HCT116 (cell line): ENCODE measurements at regions not wholly inside any gene's neighbourhood (a gene's known extent, or its start where the extent isn't known, plus 50 kb on each side); places are given as distances from the start of the nearest gene placed in this dataset.

Experiments
- ATAC-seq: fragments of 200-7000 bp; cut with Tn5 transposase; 2 replicates; pipeline ENCODE4 v1.9.1; 2020; ENCODE audit warnings: mild to moderate bottlenecking, moderate library complexity
- BruUV-seq: library from RNA; stranded (reverse); fragments of 400-500 nt; replicated peaks from 2 replicates; lab custom pipeline; 2021; lab: Mats Ljungman, UMichigan
- CTCF ChIA-PET: fragments of 300-600 bp; sonication (Branson Sonifier 250); formaldehyde crosslinking; loops from one replicate; lab custom pipeline; 2021; ENCODE audit warnings: antibody characterized with exemption; lab: Charles Lee
- POLR2A ChIA-PET: fragments of 300-600, 350-600 bp; sonication (Branson Sonifier 250); formaldehyde crosslinking; loops from one replicate; lab custom pipeline; 2021; ENCODE audit warnings: antibody characterized with exemption; lab: Charles Lee
- RAD21 ChIA-PET, 2 experiments: fragments of 300-600 bp; sonication (Branson Sonifier 250); formaldehyde crosslinking; loops; one replicate each; lab custom pipeline; 2023; ENCODE audit warnings: low total read pairs in 2 of 2; ENCODE audit not compliant: uncharacterized antibody in 2 of 2, unreplicated experiment in 2 of 2, low non-redundant PET in 1 of 2; lab: Charles Lee
- DNase-seq: peaks from one replicate; pipeline ENCODE4 v3.0.0-alpha.2; 2010; ENCODE audit warnings: low read depth, low spot score
- H2AFZ ChIP-seq: fragments of 200-600 bp; shearing (Covaris generic), sonication (generic); 2 replicates; pipeline ENCODE4 v1.6.1; 2017; ENCODE audit warnings: low read depth, mixed run types, mixed read lengths, antibody characterized with exemption, low read length; ENCODE audit not compliant: poor library complexity, severe bottlenecking
- H3K27ac ChIP-seq: 2 replicates; pipeline ENCODE4 v1.5.1; 2012; ENCODE audit warnings: low read depth, low read length
- H3K27me3 ChIP-seq: fragments of 200-600 bp; sonication (generic); 2 replicates; pipeline ENCODE4 v1.6.1; 2016; ENCODE audit warnings: mixed run types, low read length, mixed read lengths; ENCODE audit not compliant: insufficient read depth
- H3K36me3 ChIP-seq, 2 experiments: fragments of 200-500 bp in 1 of 2; fragments of 200-600 bp in 1 of 2; sonication (Bioruptor generic) in 1 of 2; sonication (generic) in 1 of 2; 2 replicates each; pipeline versions ENCODE4 v1.5.1 to v1.6.1; 2014 to 2016; ENCODE audit warnings: low read length in 2 of 2, inconsistent platforms in 1 of 2, mixed read lengths in 1 of 2, mixed run types in 1 of 2; ENCODE audit not compliant: insufficient read depth in 2 of 2, control insufficient read depth in 1 of 2
- H3K4me1 ChIP-seq, 2 experiments: fragments of 200-600 bp in 1 of 2; sonication (generic) in 1 of 2; 2 replicates each; pipeline versions ENCODE4 v1.5.1 to v1.6.1; 2012 to 2017; ENCODE audit warnings: low read length in 2 of 2, inconsistent platforms in 1 of 2, mild to moderate bottlenecking in 1 of 2, mixed read lengths in 1 of 2, mixed run types in 1 of 2, moderate library complexity in 1 of 2; ENCODE audit not compliant: insufficient read depth in 2 of 2, control insufficient read depth in 1 of 2
- H3K4me2 ChIP-seq: fragments of 200-600 bp; sonication (generic); 2 replicates; pipeline ENCODE4 v1.6.1; 2017; ENCODE audit warnings: mixed run types, low read length, mixed read lengths
- H3K4me3 ChIP-seq, 2 experiments: fragments of 200-600 bp in 1 of 2; sonication (generic) in 1 of 2; replicated peaks in 1 of 2; 2 replicates each; pipeline ENCODE4 v1.5.1; 2011 to 2016; ENCODE audit warnings: low read length in 2 of 2, control low read depth in 1 of 2, low read depth in 1 of 2, mild to moderate bottlenecking in 1 of 2, mixed read lengths in 1 of 2, mixed run types in 1 of 2
- H3K79me2 ChIP-seq: fragments of 200-600 bp; sonication (generic); 2 replicates; pipeline ENCODE4 v1.6.1; 2017; ENCODE audit warnings: mild to moderate bottlenecking, mixed run types, low read length, moderate library complexity, mixed read lengths; ENCODE audit not compliant: insufficient read depth
- H3K9ac ChIP-seq: fragments of 200-600 bp; sonication (generic); 2 replicates; pipeline ENCODE4 v1.6.1; 2016; ENCODE audit warnings: low read length, mixed read lengths
- H3K9me2 ChIP-seq: fragments of 200-600 bp; sonication (generic), shearing (Covaris generic); 2 replicates; pipeline ENCODE4 v1.6.1; 2017; ENCODE audit warnings: mixed run types, mild to moderate bottlenecking, moderate library complexity; ENCODE audit not compliant: insufficient read depth
- H3K9me3 ChIP-seq, 2 experiments: fragments of 200-500 bp in 1 of 2; fragments of 200-600 bp in 1 of 2; sonication (Bioruptor generic) in 1 of 2; sonication (generic) in 1 of 2; 2 replicates each; pipeline ENCODE4 v1.6.1; 2014 to 2017; ENCODE audit warnings: low read length in 2 of 2, mixed read lengths in 2 of 2, inconsistent platforms in 1 of 2, low read depth in 1 of 2, mild to moderate bottlenecking in 1 of 2, mixed run types in 1 of 2, moderate library complexity in 1 of 2; ENCODE audit not compliant: control insufficient read depth in 1 of 2, insufficient read depth in 1 of 2
- H4K20me1 ChIP-seq: fragments of 200-600 bp; sonication (generic), shearing (Covaris generic); 2 replicates; pipeline ENCODE4 v1.6.1; 2017; ENCODE audit warnings: mixed run types, mild to moderate bottlenecking, moderate library complexity; ENCODE audit not compliant: insufficient read depth
- ATF3 ChIP-seq: IDR thresholded peaks from 2 replicates; pipeline ENCODE4 v1.6.1; 2012
- CBX3 ChIP-seq: IDR thresholded peaks from 2 replicates; pipeline ENCODE4 v1.6.1; 2012; ENCODE audit warnings: low read depth
- CEBPB ChIP-seq: IDR thresholded peaks from 2 replicates; pipeline ENCODE4 v1.6.1; 2012; ENCODE audit warnings: low read depth
- CTCF ChIP-seq, 3 experiments: fragments of 200-600 bp in 1 of 3; sonication (generic) in 1 of 3; IDR thresholded peaks in 2 of 3; conservative IDR thresholded peaks in 1 of 3; 2 replicates each; pipeline ENCODE4 v1.5.1; 2012 to 2017; ENCODE audit warnings: low read depth in 2 of 3, low read length in 2 of 3, antibody characterized with exemption in 1 of 3, borderline replicate concordance in 1 of 3, control low read depth in 1 of 3, mild to moderate bottlenecking in 1 of 3, mixed read lengths in 1 of 3, mixed run types in 1 of 3, moderate library complexity in 1 of 3; ENCODE audit not compliant: insufficient read depth in 1 of 3
- ELF1 ChIP-seq: IDR thresholded peaks from 2 replicates; pipeline ENCODE4 v1.6.1; 2012; ENCODE audit warnings: low read depth, borderline replicate concordance
- EZH2 ChIP-seq: fragments of 200-600 bp; sonication (generic); IDR thresholded peaks from 2 replicates; pipeline ENCODE4 v1.6.1; 2017; ENCODE audit warnings: antibody characterized with exemption, mixed run types
- FOSL1 ChIP-seq: IDR thresholded peaks from 2 replicates; pipeline ENCODE4 v1.6.1; 2012; ENCODE audit warnings: low read depth
- SIN3A ChIP-seq: IDR thresholded peaks from 2 replicates; pipeline ENCODE4 v1.6.1; 2012; ENCODE audit warnings: low read depth
- TCF7L2 ChIP-seq: IDR thresholded peaks from 2 replicates; pipeline ENCODE4 v1.7.0; 2011; ENCODE audit warnings: borderline replicate concordance, inconsistent platforms; ENCODE audit not compliant: insufficient read depth, insufficient read length; ENCODE audit errors: extremely low read depth
- YY1 ChIP-seq: IDR thresholded peaks from 2 replicates; pipeline ENCODE4 v1.6.1; 2011; ENCODE audit warnings: low read length, low read depth, moderate library complexity, mild to moderate bottlenecking; ENCODE audit not compliant: insufficient replicate concordance; ENCODE audit errors: extremely low read depth
- ZBTB33 ChIP-seq: IDR thresholded peaks from 2 replicates; pipeline ENCODE4 v1.6.1; 2011; ENCODE audit warnings: mild to moderate bottlenecking, low read length, moderate library complexity; ENCODE audit not compliant: insufficient replicate concordance; ENCODE audit errors: extremely low read depth
- ZFX ChIP-seq: fragments of 450-650 bp; IDR thresholded peaks from 2 replicates; pipeline ENCODE4 v1.6.1; 2017
- intact Hi-C: fragments of 100-400 bp; cut with micrococcal nuclease; formaldehyde crosslinking; loops from 2 replicates; pipeline ENCODE4 v1.10.0; 2022
- TF ChIP-seq, protein P1 (sequence below): IDR thresholded peaks from 2 replicates; pipeline ENCODE4 v1.6.1; 2012

GRCh38 chr20:7387638-7388193 lies 552.5 kb downstream of the HAO1 start:
- no TSS peak for BruUV-seq
- CTCF ChIA-PET: no interaction called here
- Histone ChIP-seq H3K4me2 (no peak overlapping the region), H3K36me3 (no peaks in the 10 kb centered on the region), H3K4me1 (no peaks in the 10 kb centered on the region)
- RAD21 ChIA-PET: no interaction called here
- TF ChIP-seq ATF3 (no peak), EZH2 (no peak), SIN3A (no peak), ZFX (no peak), TCF7L2 (no peak), FOSL1 (no peak), YY1 (no peak)
- TF ChIP-seq, protein P1, sequence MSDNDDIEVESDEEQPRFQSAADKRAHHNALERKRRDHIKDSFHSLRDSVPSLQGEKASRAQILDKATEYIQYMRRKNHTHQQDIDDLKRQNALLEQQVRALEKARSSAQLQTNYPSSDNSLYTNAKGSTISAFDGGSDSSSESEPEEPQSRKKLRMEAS: no peak
- TF ChIP-seq, all 23 proteins: peak for 0
- H3K27me3 ChIP-seq: no peaks in the 10 kb centered on the region
- peaks cover 0 to 20% of the 10 kb centered on the region in 2 experiments; a peak in 1 of 4 replicates for H3K9me3 ChIP-seq
- no peaks in the 10 kb centered on the region for H3K9me2 ChIP-seq
- H4K20me1 ChIP-seq: no peaks in the 10 kb centered on the region
- ATAC-seq (no peak), DNase-seq (no peak)
- intact Hi-C loops: no loop called here
- no peak overlapping the region for H3K9ac ChIP-seq
- POLR2A ChIA-PET: no interaction called here
- H2AFZ ChIP-seq: no peak overlapping the region
- H3K79me2 ChIP-seq: no peaks in the 10 kb centered on the region
- H3K4me3 ChIP-seq: no peak overlapping the region
- H3K27ac ChIP-seq: no peak overlapping the region

GRCh38 chr20:7389216-7389615 lies 551.0 kb downstream of the HAO1 start:
- no peaks in the 10 kb centered on the region for H3K4me1 ChIP-seq
- H4K20me1 ChIP-seq: no peaks in the 10 kb centered on the region
- H3K79me2 ChIP-seq: no peaks in the 10 kb centered on the region
- no peaks in the 10 kb centered on the region for H3K36me3 ChIP-seq
- RAD21 ChIA-PET: no interaction called here
- no peak overlapping the region for H3K9ac ChIP-seq
- intact Hi-C loops: no loop called here
- POLR2A ChIA-PET: no interaction called here
- H3K27ac ChIP-seq: no peak overlapping the region
- no peak overlapping the region for H2AFZ ChIP-seq
- H3K9me2 ChIP-seq: no peaks in the 10 kb centered on the region
- no peaks in the 10 kb centered on the region for H3K27me3 ChIP-seq
- ATAC-seq (no peak), DNase-seq (no peak)
- no TSS peak for BruUV-seq
- H3K4me2 ChIP-seq: no peak overlapping the region
- H3K9me3 ChIP-seq: peaks cover 0 to 29% of the 10 kb centered on the region in 2 experiments; a peak in 1 of 4 replicates
- CTCF ChIA-PET: no interaction called here
- H3K4me3 ChIP-seq: no peak overlapping the region
- TF ChIP-seq CTCF (IDR thresholded peaks at IDR 0.05 in 2 of 3, conservative IDR thresholded peaks at IDR 0.05 in 1 of 3; ENCODE audit: borderline replicate concordance in 1 of 3, insufficient read depth in 1 of 3, low read depth in 2 of 3, low read length in 2 of 3): no peak
- TF ChIP-seq ZBTB33: no peak
- TF ChIP-seq CEBPB: no peak
- TF ChIP-seq YY1: no peak
- TF ChIP-seq CBX3: no peak
- TF ChIP-seq ELF1: no peak
- no peak for TF ChIP-seq TCF7L2
